DMS153 (cell line): ENCODE measurements at regions not wholly inside any gene's neighbourhood (a gene's known extent, or its start where the extent isn't known, plus 50 kb on each side); places are given as distances from the start of the nearest gene placed in this dataset.

ENCODE experiments used
- DNase-seq: peaks from one replicate; lab custom pipeline; 2025; lab: John Stamatoyannopoulos, UW

- DNase-seq, result no peak
Observed at GRCh38 chr9:73773896-73774295, 622.2 kb downstream of the ANXA1 start.

GRCh38 chr9:73775757-73776156 lies 624.1 kb downstream of the ANXA1 start:
- DNase-seq, result no peak

GRCh38 chr9:73780916-73781315 lies 629.3 kb downstream of the ANXA1 start:
- DNase-seq, result no peak

- no peak for DNase-seq
Observed at GRCh38 chr9:73782166-73782565, 630.5 kb downstream of the ANXA1 start.

- DNase-seq, result no peak
Observed at GRCh38 chr9:73799446-73799845, 647.8 kb downstream of the ANXA1 start.

- DNase-seq, result no peak
Observed at GRCh38 chr9:73805111-73805510, 653.4 kb downstream of the ANXA1 start.

GRCh38 chr9:73805853-73806458 lies 654.3 kb downstream of the ANXA1 start:
- no peak for DNase-seq

- no peak for DNase-seq
Observed at GRCh38 chr9:73806876-73807275, 655.2 kb downstream of the ANXA1 start.

GRCh38 chr9:73807952-73808351 lies 656.3 kb downstream of the ANXA1 start:
- DNase-seq, result no peak

GRCh38 chr9:73810585-73811215 lies 659.0 kb downstream of the ANXA1 start:
- DNase-seq, result no peak

GRCh38 chr9:73813546-73813945 lies 661.9 kb downstream of the ANXA1 start:
- DNase-seq, result no peak

GRCh38 chr9:73816905-73817304 lies 665.2 kb downstream of the ANXA1 start:
- DNase-seq, result no peak

GRCh38 chr9:73824671-73825070 lies 672.5 kb upstream of the RORB start:
- no peak for DNase-seq

- no peak for DNase-seq
Observed at GRCh38 chr9:73838871-73839270, 658.3 kb upstream of the RORB start.

- DNase-seq, result no peak
Observed at GRCh38 chr9:73839471-73839870, 657.7 kb upstream of the RORB start.

- no peak for DNase-seq
Observed at GRCh38 chr9:73841018-73841417, 656.1 kb upstream of the RORB start.

- no peak for DNase-seq
Observed at GRCh38 chr9:73844135-73844534, 653.0 kb upstream of the RORB start.

GRCh38 chr9:73845539-73845938 lies 651.6 kb upstream of the RORB start:
- DNase-seq, result no peak

GRCh38 chr9:73845954-73846690 lies 651.0 kb upstream of the RORB start:
- DNase-seq, result no peak

- no peak for DNase-seq
Observed at GRCh38 chr9:73847536-73847935, 649.6 kb upstream of the RORB start.

GRCh38 chr9:73853549-73853948 lies 643.6 kb upstream of the RORB start:
- DNase-seq, result no peak

- DNase-seq, result no peak
Observed at GRCh38 chr9:73855206-73855605, 641.9 kb upstream of the RORB start.

- DNase-seq, result no peak
Observed at GRCh38 chr9:73863924-73864323, 633.2 kb upstream of the RORB start.
